Prostate gland (tissue), 2 donors: ENCODE measurements at regions not wholly inside any gene's neighbourhood (a gene's known extent, or its start where the extent isn't known, plus 50 kb on each side); places are given as distances from the start of the nearest gene placed in this dataset.

Experiments
- CTCF ChIP-seq, 4 experiments: fragments of 200-600 bp in 2 of 4; fragments of 450-650 bp in 2 of 4; sonication (generic) in 2 of 4; IDR thresholded peaks; 1 replicate in 3 of 4; 2 replicates in 1 of 4; pipeline ENCODE4 v1.5.1; 2016 to 2019; ENCODE audit warnings: antibody characterized with exemption in 4 of 4, mild to moderate bottlenecking in 2 of 4, moderate library complexity in 2 of 4
- POLR2A ChIP-seq: fragments of 450-650 bp; IDR thresholded peaks from one replicate; pipeline ENCODE4 v1.6.1; 2016; ENCODE audit warnings: antibody characterized with exemption, mild to moderate bottlenecking

- TF ChIP-seq POLR2A (no peak), CTCF (IDR thresholded peaks at IDR 0.05) (no peak)
Observed at GRCh38 chr6:14501914-14502313, 384.3 kb downstream of the CD83 start.
